NCI-H1930 (cell line): ENCODE measurements at regions not wholly inside any gene's neighbourhood (a gene's known extent, or its start where the extent isn't known, plus 50 kb on each side); places are given as distances from the start of the nearest gene placed in this dataset.
"Not testable (repeated sequence)": the region's sequence is repeated elsewhere in the genome, so short reads cannot be mapped to it uniquely, and the experiment has no call there.

ENCODE experiments used
- DNase-seq, 2 experiments: peaks; one replicate each; lab custom pipeline; 2025; lab: John Stamatoyannopoulos, UW

DNA sequence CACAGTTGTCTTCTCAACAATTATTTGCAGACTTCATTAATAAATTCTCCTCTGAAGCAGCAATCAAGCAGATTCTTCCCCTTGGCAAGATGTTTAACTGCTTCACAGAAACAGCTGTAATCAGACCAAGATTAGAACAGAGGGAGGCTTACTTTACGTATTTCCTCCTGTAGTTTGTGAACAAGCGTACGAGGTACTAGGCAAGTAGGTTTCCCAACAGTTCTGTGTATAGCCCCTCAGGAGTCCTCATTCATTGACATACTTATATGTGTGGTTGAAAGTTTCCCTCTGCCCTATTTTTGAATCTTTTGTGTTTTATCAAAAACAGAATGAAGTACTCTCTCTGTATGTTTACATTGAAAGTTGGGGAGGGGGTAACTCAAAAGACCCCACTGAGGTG is 128.0 kb downstream of the SPATA31D1 start:
- DNase-seq: no peak

DNA sequence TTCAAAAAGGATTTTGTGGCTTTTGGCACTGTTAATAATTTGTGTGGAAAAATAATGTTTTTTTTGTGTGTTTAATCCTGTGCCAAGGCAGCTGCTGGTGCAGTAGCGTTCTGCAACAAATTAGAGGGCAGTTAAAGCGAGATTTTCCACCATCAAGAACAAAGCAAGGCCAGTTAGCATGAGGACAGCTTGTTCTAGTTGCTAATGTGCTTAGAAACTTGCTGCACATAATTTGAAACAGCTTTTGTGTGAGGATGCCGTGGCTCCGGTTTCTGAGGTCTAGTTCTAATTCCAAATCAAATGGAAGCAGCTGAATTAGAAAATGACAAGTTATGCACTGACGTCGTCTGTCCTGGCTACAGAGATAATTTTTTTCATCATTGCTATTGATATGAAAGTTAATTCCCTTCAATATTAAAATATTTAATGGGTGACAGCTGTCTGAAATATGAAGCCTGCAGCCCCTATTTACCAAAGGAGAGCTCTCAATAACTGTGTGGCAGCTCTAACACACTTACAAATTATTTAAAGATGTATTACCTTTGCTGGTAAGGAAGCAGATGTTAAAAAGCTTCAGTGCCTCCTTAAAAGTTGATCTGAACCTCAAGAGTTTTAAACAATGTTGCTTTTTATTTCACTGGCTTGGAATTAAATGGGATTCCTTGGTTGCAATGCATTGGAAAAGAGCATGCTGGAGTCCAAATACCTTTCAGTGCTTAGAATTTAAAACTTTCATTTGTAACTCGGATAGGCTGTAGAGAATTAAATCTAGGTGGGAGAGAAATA is 128.6 kb downstream of the SPATA31D1 start:
- DNase-seq: no peak

DNA sequence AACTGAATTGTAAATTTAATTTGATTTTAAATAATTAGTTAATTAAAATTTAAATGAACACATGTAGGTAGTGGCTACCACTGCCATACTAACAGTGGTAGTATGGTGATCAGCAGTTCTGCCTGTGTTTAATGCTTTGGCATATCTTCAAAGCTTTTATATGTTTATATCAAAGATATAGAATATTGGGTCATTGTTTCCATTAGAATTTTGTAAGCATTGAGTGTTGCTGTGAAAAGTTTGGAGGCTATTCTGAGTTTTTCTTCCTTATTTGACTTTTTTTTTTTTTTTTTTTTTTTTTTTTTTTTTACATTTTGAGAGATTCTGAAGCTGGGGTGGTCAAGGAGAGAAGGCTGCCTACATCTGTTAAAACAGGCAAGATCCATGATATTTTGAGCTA is 134.2 kb downstream of the SPATA31D1 start:
- DNase-seq: no peak

DNA sequence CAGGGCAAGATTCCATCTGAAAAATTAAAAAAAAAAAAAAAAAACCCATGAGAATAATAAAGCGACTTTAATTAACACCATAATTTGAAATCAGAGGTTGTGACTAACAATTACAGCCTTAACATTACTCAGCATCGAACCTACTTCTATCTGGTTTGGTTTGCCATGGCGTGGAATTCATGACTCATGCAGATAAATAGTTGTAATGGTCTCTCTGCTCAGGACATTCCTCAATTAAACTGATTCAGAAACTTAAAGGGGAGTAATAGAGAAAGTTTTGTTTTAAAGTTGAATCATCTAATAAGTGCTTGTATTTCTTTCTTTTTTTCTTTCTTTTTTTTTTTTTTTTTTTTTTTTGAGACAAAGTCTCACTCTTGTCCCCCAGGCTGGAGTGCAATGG is 135.5 kb downstream of the SPATA31D1 start:
- no peak for DNase-seq

DNA sequence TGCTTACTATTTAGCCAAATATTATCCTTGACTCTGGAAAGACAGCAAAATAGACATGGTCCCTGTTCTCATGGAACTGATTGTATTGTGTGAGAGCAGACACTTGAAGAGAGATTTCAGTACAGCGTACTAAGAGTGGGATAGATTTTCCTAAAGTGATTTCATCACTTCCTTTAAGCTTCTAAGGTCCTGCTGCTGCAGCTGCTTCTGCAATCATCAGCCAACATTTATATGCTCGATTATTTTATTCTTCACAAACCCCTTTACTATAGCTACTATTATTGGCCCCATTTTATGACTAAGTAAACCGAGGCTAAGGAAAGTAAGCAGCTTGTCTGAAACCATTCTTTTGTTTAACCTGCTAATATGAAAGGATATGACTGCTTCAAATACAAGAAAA is 137.7 kb downstream of the SPATA31D1 start:
- no peak for DNase-seq

DNA sequence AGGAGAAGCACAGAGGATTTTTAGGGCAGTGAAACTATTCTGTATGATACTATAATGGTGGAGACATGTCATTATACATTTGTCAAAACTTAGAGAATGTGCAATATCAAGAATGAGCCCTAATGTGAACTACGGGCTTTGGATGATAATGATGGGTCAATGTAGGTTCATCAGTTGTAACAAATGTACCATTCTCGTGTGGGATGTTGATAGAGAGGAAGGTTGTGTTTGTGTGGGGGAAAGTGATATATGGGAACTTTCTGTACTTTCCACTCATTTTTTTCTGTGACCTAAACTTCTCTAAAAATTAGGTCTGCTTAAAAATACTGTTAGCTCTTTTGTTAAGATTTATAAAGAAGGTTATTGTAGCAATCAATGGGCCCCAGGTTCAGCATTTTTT is 138.9 kb downstream of the SPATA31D1 start:
- DNase-seq: no peak

GRCh38 chr9:82128011-82128696 is 139.6 kb downstream of the SPATA31D1 start:
- DNase-seq: no peak

DNA sequence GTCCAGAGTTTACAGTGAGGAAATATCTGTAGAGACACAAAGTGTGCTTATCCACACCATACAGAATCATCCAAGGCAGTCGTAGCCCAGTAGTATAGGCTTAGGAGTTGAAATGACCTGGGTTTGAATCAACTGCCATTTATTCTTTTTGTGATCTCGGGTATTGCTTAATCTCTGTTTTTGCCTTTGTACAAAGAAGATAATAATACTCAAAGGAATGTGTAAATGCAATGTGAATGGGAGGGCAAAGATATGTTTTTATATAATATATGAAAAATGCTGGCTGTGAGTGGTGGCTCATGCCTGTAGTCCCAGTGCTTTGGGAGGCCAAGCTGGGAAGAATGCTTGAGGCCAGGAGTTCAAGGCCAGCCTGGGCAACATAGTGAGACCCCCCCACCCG is 141.1 kb downstream of the SPATA31D1 start:
- no peak for DNase-seq

GRCh38 chr9:82130331-82131042 is 141.9 kb downstream of the SPATA31D1 start:
- no peak for DNase-seq

- DNase-seq: no peak
Observed at GRCh38 chr9:82131072-82131471, 142.5 kb downstream of the SPATA31D1 start.

GRCh38 chr9:82132024-82132423 is 143.5 kb downstream of the SPATA31D1 start:
- DNase-seq: no peak

- no peak for DNase-seq
Observed at GRCh38 chr9:82134010-82134409, 145.4 kb downstream of the SPATA31D1 start.

DNA sequence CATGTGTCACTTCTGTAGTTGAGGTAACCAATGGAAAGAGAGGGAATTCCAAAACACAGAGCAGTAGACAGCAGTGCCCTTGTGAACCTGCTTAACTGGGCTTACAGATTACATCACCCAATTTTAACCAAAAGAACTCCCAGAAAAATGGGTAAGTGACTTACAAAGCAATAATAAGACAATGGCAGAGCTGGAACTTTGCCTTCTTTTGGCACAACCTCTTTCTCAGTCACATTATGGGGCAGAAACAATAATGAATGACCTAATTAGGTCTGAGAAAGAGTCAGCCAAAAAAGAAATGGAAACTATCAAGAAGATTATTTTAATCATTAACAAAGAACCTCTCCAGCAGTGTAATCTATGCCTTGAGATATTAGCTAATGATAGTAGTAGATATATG is 146.5 kb downstream of the SPATA31D1 start:
- DNase-seq: no peak

DNA sequence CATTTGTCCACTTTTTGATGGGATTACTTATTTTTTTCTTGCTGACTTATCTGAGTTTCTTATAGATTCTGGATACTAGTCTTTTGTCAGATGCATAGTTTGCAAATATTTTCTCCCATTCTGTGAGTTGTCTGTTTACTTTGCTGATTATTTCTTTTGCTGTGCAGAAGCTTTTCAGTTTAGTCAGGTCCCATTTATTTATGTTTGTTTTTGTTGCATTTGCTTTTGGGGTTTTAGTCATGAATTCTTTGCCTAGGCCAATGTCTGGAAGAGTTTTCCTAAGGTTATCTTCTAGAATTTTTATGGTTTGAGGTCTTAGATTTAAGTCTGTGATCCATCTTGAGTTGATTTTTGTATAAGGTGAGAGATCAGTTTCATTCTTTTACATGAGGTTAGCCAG is 149.5 kb downstream of the SPATA31D1 start:
- DNase-seq: not testable (repeated sequence)

GRCh38 chr9:82140471-82140870 is 151.9 kb downstream of the SPATA31D1 start:
- DNase-seq: no peak

DNA sequence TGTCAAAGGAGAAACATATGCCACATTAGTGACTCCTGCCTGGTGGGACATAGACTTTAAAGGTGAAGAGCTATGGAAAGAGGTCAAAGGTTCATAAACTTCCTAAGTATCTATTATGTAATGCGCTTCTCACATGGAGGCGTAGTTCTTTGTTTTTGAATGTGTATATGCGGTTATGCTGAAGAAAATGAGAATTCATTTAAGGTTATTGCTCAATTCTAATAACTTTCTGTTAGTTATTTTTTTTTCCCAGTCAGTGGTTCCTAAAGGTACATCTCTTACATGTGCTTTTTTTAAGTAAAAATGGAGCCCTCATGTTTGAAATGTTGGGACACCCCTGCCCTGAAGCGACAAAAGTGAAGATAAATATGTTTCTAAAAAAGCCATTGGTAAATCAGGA is 156.2 kb downstream of the SPATA31D1 start:
- DNase-seq: no peak

DNA sequence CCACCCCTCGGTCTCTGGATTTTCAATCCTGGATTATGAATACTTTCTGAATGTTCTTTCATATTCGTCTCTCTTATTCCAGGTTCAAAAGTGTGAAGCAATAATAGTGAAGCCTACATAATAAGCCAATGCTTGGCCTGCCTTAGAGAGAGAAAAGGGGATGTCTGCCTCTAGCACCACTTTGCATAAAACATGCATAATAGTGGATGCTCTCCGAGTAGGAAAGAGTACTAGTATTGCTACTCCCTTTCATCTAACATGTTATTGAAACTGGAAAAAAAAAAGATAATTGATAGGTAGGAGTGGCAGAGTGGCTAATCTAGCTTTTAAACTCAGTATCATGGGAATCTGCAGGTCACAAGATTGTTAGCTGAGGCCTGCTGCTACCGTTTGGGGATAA is 158.1 kb downstream of the SPATA31D1 start:
- DNase-seq: no peak

GRCh38 chr9:82147798-82148425 is 159.3 kb downstream of the SPATA31D1 start:
- no peak for DNase-seq

DNA sequence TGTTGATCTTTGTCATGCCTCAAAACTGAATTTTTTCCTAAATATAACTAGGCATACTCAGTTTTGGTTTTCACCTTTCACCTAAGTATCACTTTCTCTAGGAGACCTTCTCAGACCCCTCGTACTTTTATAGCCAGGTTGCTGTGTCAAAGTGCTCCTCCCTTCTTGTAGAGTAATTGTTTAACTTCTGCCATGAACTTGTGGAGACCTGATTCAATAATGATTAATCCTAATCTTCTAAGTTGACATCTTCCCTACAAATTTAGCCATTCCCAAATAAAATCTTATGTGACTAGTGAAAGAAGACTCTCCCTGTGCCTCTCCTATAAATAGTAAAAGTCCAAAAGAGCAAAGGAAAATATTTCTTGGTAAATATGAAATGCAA is 159.8 kb downstream of the SPATA31D1 start:
- no peak for DNase-seq

DNA sequence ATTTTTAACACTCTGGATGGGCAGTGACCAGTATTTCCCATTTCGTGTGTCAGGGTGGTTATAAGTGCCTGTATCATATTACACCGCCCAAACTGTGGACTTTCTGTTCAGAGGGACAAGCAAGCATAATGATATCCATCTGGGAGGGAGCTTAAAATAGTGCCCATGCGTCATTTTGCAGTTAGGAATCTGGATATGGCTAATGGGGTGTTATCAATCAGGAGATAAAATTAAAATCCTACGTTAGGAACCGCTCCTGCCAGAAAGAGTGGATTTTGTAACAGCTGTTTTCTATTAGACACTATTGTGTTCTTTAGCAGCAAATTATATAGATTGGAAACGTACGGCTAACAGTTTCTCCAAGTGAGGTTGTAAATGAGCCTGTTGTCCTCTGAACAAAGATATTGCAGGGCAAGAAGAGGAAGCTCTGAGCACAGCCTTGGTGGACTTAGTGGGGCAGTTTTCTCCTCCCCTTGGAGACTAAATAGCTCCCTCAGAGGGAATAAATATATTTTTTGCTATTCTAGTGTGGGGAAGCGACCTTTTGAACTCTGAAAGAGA is 160.4 kb downstream of the SPATA31D1 start:
- DNase-seq: no peak

DNA sequence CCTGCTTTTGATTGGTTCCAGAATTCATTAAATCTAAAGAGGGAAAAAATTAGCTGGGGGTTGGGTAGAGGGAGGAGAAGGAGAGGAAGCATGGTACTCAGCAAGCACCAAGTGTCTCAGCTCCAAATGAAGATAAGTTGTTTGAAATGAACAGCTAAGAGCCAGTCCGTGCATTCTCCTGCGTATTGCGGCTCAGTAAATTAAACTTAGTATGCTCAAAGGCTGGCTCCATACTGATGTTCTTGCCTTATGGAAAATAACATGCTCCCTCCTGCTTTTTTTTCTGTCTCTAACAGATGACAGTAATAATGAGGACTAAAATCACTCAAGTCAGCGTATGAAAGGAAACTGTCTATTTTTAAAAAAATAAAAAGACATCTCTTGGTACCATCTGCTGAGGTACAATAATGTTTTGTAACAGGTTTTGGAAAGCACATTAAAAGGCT is 161.0 kb downstream of the SPATA31D1 start:
- no peak for DNase-seq

DNA sequence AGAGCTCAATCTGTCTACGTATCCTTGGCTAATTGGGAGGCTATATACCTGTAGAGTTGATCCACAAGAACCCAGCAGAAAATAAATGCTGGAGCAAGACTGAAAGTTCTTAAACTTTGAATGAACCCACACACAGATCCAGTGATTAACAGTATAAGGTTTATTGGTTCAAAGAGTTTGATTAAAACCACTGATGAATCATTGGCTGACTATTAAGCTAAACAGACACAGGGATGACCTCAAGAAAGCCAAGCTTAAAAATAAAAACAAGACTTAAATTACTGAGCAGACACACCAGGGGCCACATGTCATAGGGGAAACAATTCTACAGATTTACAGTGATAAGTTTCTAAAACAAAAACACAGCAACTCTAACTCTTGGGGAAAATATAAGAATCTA is 163.6 kb downstream of the SPATA31D1 start:
- DNase-seq: no peak
